Effector memory CD4-positive, alpha-beta T cell (primary cell): ENCODE measurements at regions not wholly inside any gene's neighbourhood (a gene's known extent, or its start where the extent isn't known, plus 50 kb on each side); places are given as distances from the start of the nearest gene placed in this dataset.
"Not testable (repeated sequence)": the region's sequence is repeated elsewhere in the genome, so short reads cannot be mapped to it uniquely, and the experiment has no call there.

Experiments used
- DNase-seq, 3 donors: peaks; one replicate each; pipeline ENCODE4 v3.0.0-alpha.2; 2020
- H3K27ac ChIP-seq: 2 replicates; pipeline ENCODE4 v1.7.0; 2013; ENCODE audit warnings: mild to moderate bottlenecking, low read length, moderate library complexity; ENCODE audit not compliant: insufficient read depth, poor library complexity, severe bottlenecking
- H3K27me3 ChIP-seq: replicated peaks from 2 replicates; pipeline ENCODE4 v1.7.0; 2013; ENCODE audit warnings: mild to moderate bottlenecking, low read length; ENCODE audit not compliant: insufficient read depth, control insufficient read depth, poor library complexity, severe bottlenecking
- H3K36me3 ChIP-seq: 2 replicates; pipeline ENCODE4 v1.7.0; 2013; ENCODE audit warnings: mild to moderate bottlenecking, low read length, moderate library complexity; ENCODE audit not compliant: control insufficient read depth, insufficient read depth
- H3K4me1 ChIP-seq: 2 replicates; pipeline ENCODE4 v1.7.0; 2013; ENCODE audit warnings: low read length, mild to moderate bottlenecking; ENCODE audit not compliant: control insufficient read depth, insufficient read depth, poor library complexity, severe bottlenecking
- H3K4me3 ChIP-seq: 2 replicates; pipeline ENCODE4 v1.7.0; 2013; ENCODE audit warnings: low read length, low read depth, mild to moderate bottlenecking; ENCODE audit not compliant: insufficient read depth, poor library complexity, severe bottlenecking
- H3K9me3 ChIP-seq: 2 replicates; pipeline ENCODE4 v1.7.0; 2013; ENCODE audit warnings: mild to moderate bottlenecking, low read length, moderate library complexity; ENCODE audit not compliant: control insufficient read depth

- H3K36me3 ChIP-seq, H3K9me3 ChIP-seq, H3K27me3 ChIP-seq, H3K4me3 ChIP-seq, DNase-seq, H3K27ac ChIP-seq, H3K4me1 ChIP-seq: not testable (repeated sequence)
These were observed 179.4 kb downstream of the FAM76B start for GRCh38 chr11:95610185-95610584.

DNA sequence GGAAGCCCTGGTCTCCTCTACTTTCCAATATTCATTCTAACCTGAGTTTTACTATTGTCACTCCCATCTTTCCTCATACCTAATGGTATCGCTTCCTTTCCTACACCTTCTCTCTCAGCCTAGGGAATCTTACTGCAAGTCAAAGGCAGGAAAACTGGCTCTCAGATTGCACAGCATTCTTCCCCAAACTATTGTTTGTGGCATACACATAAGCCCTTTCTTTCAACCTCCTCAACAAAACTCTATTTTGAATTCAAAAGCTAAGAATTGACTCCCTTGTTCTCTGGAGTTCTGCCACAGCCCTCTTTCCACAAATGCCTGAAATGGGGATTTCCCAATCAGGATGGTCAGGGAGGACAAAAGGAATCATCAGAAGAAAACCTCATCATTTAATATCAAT, 181.5 kb downstream of the FAM76B start:
- no peak overlapping the region for H3K27ac ChIP-seq
- H3K36me3 ChIP-seq, result no peaks in the 10 kb centered on the region
- no peak for DNase-seq
- H3K4me1 ChIP-seq, result no peaks in the 10 kb centered on the region
- no peak overlapping the region for H3K4me3 ChIP-seq
- H3K27me3 ChIP-seq, result no peaks in the 10 kb centered on the region
- H3K9me3 ChIP-seq, result no peaks in the 10 kb centered on the region

- Histone ChIP-seq H3K27me3 (no peaks in the 10 kb centered on the region), H3K4me1 (no peaks in the 10 kb centered on the region), H3K27ac (no peak overlapping the region), H3K9me3 (no peaks in the 10 kb centered on the region), H3K4me3 (no peak overlapping the region), H3K36me3 (no peaks in the 10 kb centered on the region)
- no peak for DNase-seq
These were observed 182.8 kb downstream of the FAM76B start for GRCh38 chr11:95606824-95607223.

DNA sequence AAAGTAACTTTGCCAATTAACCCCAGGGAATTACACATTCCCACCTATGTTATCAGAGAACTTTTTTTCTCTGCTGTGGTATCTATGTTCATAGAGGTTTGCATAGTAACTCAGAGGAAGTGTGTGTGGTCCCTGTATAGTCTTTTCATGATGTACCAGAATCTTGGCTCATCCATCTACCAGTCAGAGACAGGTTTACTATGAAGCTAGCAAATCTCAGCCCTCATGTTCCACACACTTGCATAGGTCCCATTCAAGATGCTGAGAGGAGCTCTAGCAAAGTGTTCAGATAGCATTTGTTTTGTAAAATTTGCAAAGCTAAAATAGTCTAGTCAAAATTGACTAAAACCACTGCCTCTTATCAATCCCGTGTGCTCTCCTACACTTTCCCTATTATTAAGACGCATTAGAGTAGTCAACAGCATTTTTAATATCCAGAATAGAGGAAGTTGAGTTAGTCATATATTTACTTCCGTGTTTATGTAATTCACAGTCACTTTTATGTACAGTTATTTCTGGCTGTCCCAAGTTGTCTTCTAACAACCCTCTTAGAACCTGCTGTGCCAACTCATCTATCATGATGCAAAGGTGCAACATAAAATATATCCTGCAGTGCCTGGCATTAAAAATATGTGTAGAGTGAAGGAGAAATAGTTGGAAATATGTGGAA, 184.2 kb downstream of the FAM76B start:
- no peaks in the 10 kb centered on the region for H3K9me3 ChIP-seq
- DNase-seq, result no peak
- H3K4me1 ChIP-seq, result no peaks in the 10 kb centered on the region
- no peak overlapping the region for H3K27ac ChIP-seq
- no peaks in the 10 kb centered on the region for H3K27me3 ChIP-seq
- H3K4me3 ChIP-seq, result no peak overlapping the region
- no peaks in the 10 kb centered on the region for H3K36me3 ChIP-seq

DNA sequence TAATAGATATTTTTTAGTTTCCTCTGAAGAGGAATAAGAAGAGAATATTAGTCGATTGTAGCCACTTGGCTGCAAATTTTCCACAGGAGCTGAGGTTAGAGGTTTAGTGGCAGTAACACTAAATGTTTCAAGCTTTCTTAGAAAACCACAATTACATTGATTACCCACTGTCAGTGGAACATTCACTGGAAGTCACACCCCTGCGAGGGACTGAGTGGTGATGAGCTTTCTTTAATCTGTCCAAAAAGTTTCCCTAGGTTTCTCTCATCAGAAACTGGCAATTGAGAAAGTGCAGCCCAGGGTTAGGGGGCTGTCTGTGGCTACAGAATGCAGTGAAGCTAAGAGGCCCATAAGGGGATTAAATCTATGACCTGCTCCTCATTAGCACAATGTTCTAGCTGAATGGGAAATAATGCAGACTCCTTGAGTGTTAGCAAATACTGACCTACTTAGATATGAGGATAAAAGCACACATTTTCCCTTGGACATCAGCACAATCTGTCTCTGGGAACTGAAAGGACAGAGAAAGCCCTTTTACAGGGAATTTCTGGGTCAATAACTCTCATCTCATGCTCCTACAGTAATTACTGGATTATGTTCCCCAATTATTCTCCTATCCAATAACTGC, 189.5 kb downstream of the FAM76B start:
- no peak overlapping the region for H3K4me3 ChIP-seq

DNA sequence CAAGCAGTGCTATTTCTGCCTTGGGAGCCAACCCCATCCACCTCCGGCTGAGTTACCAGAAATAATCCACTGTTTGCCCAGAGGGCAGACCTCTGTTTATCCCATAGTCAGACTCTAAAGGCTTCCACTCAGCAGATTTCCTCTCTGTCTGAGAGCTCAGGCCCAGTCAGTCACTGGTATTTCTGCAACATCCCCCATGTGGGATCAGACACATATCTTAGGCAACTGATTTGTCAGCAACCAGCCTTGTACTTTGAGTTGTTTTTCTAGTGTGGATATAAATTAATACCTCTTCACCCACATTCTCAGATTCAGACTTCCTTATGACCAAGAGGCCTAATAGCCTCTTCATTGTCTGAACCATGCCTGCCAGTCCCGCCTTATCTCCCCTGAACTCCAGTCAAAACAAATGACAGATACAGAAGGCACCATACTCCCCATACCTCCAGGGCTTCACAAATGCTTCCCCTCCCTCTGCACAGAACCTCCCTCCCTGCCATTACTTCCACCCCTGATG, 193.6 kb downstream of the FAM76B start:
- Histone ChIP-seq H3K4me3 (no peak overlapping the region), H3K9me3 (no peaks in the 10 kb centered on the region), H3K36me3 (no peaks in the 10 kb centered on the region), H3K4me1 (peaks cover 3% of the 10 kb centered on the region), H3K27ac (no peak overlapping the region), H3K27me3 (no peaks in the 10 kb centered on the region)
- no peak for DNase-seq

More for the DNA sequence above, 189.5 kb downstream of the FAM76B start:
- no peak for DNase-seq
- Histone ChIP-seq H3K9me3 (no peaks in the 10 kb centered on the region), H3K27ac (no peak overlapping the region), H3K4me1 (peaks cover 3% of the 10 kb centered on the region), H3K36me3 (no peaks in the 10 kb centered on the region), H3K27me3 (no peaks in the 10 kb centered on the region)

DNA sequence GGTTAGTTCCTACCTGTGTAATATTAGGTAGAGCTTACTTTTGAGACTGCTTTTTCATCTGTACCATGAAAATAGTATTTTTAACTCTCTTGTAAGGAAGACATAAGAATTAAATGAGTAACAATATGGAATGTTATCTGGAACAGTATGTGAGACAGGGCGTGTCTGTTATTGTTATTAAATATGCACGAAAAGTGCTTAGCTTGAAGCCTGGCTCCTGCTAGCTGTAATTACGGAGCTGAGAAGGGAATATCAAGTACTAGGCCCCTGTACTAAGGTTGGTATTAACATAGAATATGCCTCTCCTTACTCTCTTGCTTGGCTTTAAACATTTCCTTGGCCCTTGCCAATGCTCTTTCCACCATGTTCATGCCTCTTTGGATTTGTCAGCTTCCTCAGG, 194.0 kb downstream of the FAM76B start:
- peaks cover 3% of the 10 kb centered on the region for H3K4me1 ChIP-seq
- no peaks in the 10 kb centered on the region for H3K27me3 ChIP-seq
- H3K27ac ChIP-seq, result no peak overlapping the region
- no peak overlapping the region for H3K4me3 ChIP-seq
- no peaks in the 10 kb centered on the region for H3K36me3 ChIP-seq
- no peaks in the 10 kb centered on the region for H3K9me3 ChIP-seq
- DNase-seq, result no peak

GRCh38 chr11:95593111-95593510, 196.5 kb downstream of the FAM76B start:
- Histone ChIP-seq H3K27me3 (no peaks in the 10 kb centered on the region), H3K4me1 (no peaks in the 10 kb centered on the region), H3K4me3 (no peak overlapping the region), H3K36me3 (no peaks in the 10 kb centered on the region), H3K27ac (no peak overlapping the region), H3K9me3 (no peaks in the 10 kb centered on the region)
- no peak for DNase-seq

DNA sequence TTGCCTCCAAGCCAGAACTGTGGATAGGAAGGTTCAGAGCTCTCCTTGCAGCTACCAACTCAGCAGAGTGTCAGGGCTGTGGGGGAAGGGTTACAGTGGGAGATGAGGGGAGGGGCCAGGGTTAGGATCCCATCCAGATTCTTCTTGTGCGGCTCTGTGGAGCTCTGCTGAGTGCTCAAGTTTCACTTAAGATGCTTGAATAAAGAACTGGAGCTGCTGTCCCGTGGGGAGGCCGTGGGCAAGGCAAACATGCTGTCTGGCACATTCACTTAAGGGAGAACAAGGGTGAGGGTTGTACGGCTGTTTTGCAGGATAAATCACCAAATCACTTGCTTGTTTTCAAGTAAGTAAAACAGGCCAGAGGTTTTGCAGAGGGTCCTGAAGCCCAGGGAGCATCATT, 197.1 kb downstream of the FAM76B start:
- H3K4me1 ChIP-seq, result no peaks in the 10 kb centered on the region
- H3K36me3 ChIP-seq, result no peaks in the 10 kb centered on the region
- no peak overlapping the region for H3K27ac ChIP-seq
- no peaks in the 10 kb centered on the region for H3K27me3 ChIP-seq
- H3K9me3 ChIP-seq, result no peaks in the 10 kb centered on the region
- H3K4me3 ChIP-seq, result no peak overlapping the region
- DNase-seq, result no peak

GRCh38 chr11:95589893-95590612, 199.5 kb downstream of the FAM76B start:
- no peaks in the 10 kb centered on the region for H3K27me3 ChIP-seq
- H3K36me3 ChIP-seq, result no peaks in the 10 kb centered on the region
- no peak overlapping the region for H3K4me3 ChIP-seq
- no peaks in the 10 kb centered on the region for H3K9me3 ChIP-seq
- no peaks in the 10 kb centered on the region for H3K4me1 ChIP-seq
- no peak overlapping the region for H3K27ac ChIP-seq
- DNase-seq, result no peak
